ENCODE measurements at regions not wholly inside any gene's neighbourhood (a gene's known extent, or its start where the extent isn't known, plus 50 kb on each side); places are given as distances from the start of the nearest gene placed in this dataset.
"Not testable (repeated sequence)": the region's sequence is repeated elsewhere in the genome, so short reads cannot be mapped to it uniquely, and the experiment has no call there.

- no peak overlapping the region for H3K4me3 ChIP-seq (ENCODE audit: insufficient read length, low read depth)
- TF ChIP-seq ZNF274 (IDR thresholded peaks at IDR 0.05; ENCODE audit: low read depth, low read length) (no peak), SUZ12 (IDR thresholded peaks at IDR 0.05; ENCODE audit: extremely low read depth, insufficient read depth, insufficient read length) (no peak)
- no peak overlapping the region for H3K9ac ChIP-seq (ENCODE audit: insufficient read length, low read depth)
- no peaks in the 10 kb centered on the region for H3K27me3 ChIP-seq (ENCODE audit: insufficient read depth, insufficient read length)
- peaks cover 15% of the 10 kb centered on the region for H3K9me3 ChIP-seq (ENCODE audit: insufficient read depth, low read length)
- no peak for DNase-seq (ENCODE audit: low read depth, low spot score)
- no peaks in the 10 kb centered on the region for H3K36me3 ChIP-seq (ENCODE audit: insufficient read depth, insufficient read length, low read length)
- no peaks in the 10 kb centered on the region for H3K4me1 ChIP-seq (ENCODE audit: insufficient read depth, insufficient read length)
Observed at GRCh38 chr21:9759972-9760371, 761.4 kb upstream of the TPTE start.

DNA sequence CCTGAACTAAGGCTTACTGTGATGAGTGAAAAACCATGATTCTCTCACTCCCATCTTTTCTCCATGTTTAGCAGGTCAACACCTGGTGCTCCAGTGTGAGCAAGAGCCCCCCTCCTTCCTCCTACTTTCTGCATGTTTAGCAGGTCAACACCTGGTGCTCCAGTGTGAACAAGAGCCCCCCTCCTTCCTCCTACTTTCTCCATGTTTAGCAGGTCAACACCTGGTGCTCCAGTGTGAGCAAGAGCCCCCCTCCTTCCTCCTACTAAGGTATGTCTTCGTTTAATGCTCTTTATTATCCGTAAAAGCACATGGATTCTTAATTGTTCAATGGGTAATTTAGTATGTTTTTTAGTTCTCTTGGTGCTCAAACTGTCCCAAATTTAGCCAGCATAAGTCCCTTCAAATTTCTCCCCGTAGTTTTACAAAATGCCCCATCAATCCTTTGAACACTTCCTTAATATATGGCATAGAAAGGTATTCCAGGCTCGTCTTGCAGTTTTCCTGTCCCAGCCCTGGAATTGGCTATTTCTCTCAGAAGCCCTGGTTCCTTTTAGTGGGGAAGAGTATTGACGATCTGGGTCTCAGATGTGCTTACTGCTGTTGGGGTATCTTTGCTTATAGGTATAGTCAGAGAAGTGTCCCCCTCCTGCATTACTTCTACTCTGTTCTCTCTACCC is 760.8 kb upstream of the TPTE start:
- no peak for DNase-seq (ENCODE audit: low read depth, low spot score)
- Histone ChIP-seq H3K36me3 (ENCODE audit: insufficient read depth, insufficient read length, low read length) (no peaks in the 10 kb centered on the region), H3K4me1 (ENCODE audit: insufficient read depth, insufficient read length) (no peaks in the 10 kb centered on the region), H3K4me3 (ENCODE audit: insufficient read length, low read depth) (no peak overlapping the region), H3K27me3 (ENCODE audit: insufficient read depth, insufficient read length) (no peaks in the 10 kb centered on the region), H3K9me3 (ENCODE audit: insufficient read depth, low read length) (peaks cover 15% of the 10 kb centered on the region), H3K9ac (ENCODE audit: insufficient read length, low read depth) (no peak overlapping the region)
- TF ChIP-seq ZNF274 (IDR thresholded peaks at IDR 0.05; ENCODE audit: low read depth, low read length) (no peak), YY1 (IDR thresholded peaks at IDR 0.05; ENCODE audit: insufficient read depth, insufficient read length) (no peak)

DNA sequence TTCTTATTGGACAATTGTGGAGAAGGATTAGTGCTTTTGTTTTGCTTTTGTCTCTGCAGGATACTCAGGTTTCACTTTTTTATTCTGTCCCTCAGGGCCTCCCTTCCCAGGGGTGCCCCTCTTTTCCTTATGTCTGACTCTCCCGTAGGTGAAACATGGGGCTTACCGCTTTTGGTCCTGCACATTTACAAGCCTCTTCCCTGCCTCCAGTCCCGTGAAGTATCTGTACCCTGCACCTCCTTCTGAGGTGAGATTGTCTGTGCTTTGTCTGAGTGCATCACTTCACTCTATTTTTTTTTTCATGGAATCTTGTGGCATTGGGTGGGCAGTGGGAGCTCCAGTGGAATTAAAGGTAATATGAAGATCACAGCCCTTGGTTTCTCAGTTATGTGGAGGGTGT is 758.1 kb upstream of the TPTE start:
- peaks cover 22% of the 10 kb centered on the region for H3K9me3 ChIP-seq (ENCODE audit: insufficient read depth, low read length)
- H3K9ac ChIP-seq (ENCODE audit: insufficient read length, low read depth) = no peak overlapping the region
- no peak for TF ChIP-seq SUZ12 (IDR thresholded peaks at IDR 0.05; ENCODE audit: extremely low read depth, insufficient read depth, insufficient read length)
- H3K4me3 ChIP-seq (ENCODE audit: insufficient read length, low read depth) = no peak overlapping the region
- H3K4me1 ChIP-seq (ENCODE audit: insufficient read depth, insufficient read length) = peaks cover 12% of the 10 kb centered on the region
- no peaks in the 10 kb centered on the region for H3K36me3 ChIP-seq (ENCODE audit: insufficient read depth, insufficient read length, low read length)
- DNase-seq (ENCODE audit: low read depth, low spot score) = no peak
- no peaks in the 10 kb centered on the region for H3K27me3 ChIP-seq (ENCODE audit: insufficient read depth, insufficient read length)

- peaks cover 22% of the 10 kb centered on the region for H3K9me3 ChIP-seq (ENCODE audit: insufficient read depth, low read length)
Observed at GRCh38 chr21:9763807-9764206, 757.6 kb upstream of the TPTE start.

DNA sequence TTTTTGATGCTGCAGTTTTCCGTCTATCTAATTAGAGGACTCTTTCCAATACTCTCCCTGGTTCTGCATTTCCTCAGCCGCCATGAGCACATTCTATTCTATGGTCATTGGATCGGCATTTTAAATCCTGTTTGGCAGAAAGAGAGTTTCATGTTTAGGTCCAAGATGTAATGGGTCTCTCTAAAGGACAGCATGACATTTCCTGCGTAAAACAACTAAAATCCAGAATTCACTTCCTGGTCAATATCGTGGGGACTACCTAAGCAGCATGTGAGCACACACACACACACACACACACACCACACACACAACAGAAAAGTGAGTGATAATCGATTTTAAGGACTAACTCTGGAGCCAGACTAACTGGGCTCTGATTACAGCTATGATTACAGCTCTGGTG is 757.1 kb upstream of the TPTE start:
- not testable (repeated sequence) for H3K36me3 ChIP-seq (ENCODE audit: insufficient read depth, insufficient read length, low read length); H3K9ac ChIP-seq (ENCODE audit: insufficient read length, low read depth); DNase-seq (ENCODE audit: low read depth, low spot score); H3K27me3 ChIP-seq (ENCODE audit: insufficient read depth, insufficient read length); H3K4me3 ChIP-seq (ENCODE audit: insufficient read length, low read depth)
- H3K4me1 ChIP-seq (ENCODE audit: insufficient read depth, insufficient read length) = peaks cover 13% of the 10 kb centered on the region
- H3K9me3 ChIP-seq (ENCODE audit: insufficient read depth, low read length) = peaks cover 22% of the 10 kb centered on the region

More at GRCh38 chr21:9763807-9764206, 757.6 kb upstream of the TPTE start:
- no peak overlapping the region for H3K9ac ChIP-seq (ENCODE audit: insufficient read length, low read depth)
- no peaks in the 10 kb centered on the region for H3K36me3 ChIP-seq (ENCODE audit: insufficient read depth, insufficient read length, low read length)
- no peak for TF ChIP-seq YY1 (IDR thresholded peaks at IDR 0.05; ENCODE audit: insufficient read depth, insufficient read length)
- no peak for TF ChIP-seq ZNF274 (IDR thresholded peaks at IDR 0.05; ENCODE audit: low read depth, low read length)
- no peak for TF ChIP-seq SUZ12 (IDR thresholded peaks at IDR 0.05; ENCODE audit: extremely low read depth, insufficient read depth, insufficient read length)
- no peaks in the 10 kb centered on the region for H3K27me3 ChIP-seq (ENCODE audit: insufficient read depth, insufficient read length)
- H3K4me3 ChIP-seq (ENCODE audit: insufficient read length, low read depth) = no peak overlapping the region
- peaks cover 13% of the 10 kb centered on the region for H3K4me1 ChIP-seq (ENCODE audit: insufficient read depth, insufficient read length)
- DNase-seq (ENCODE audit: low read depth, low spot score) = no peak

GRCh38 chr21:9765538-9765937 is 755.8 kb upstream of the TPTE start:
- not testable (repeated sequence) for DNase-seq (ENCODE audit: low read depth, low spot score); H3K27me3 ChIP-seq (ENCODE audit: insufficient read depth, insufficient read length); H3K9ac ChIP-seq (ENCODE audit: insufficient read length, low read depth); H3K36me3 ChIP-seq (ENCODE audit: insufficient read depth, insufficient read length, low read length); H3K4me3 ChIP-seq (ENCODE audit: insufficient read length, low read depth)
- H3K4me1 ChIP-seq (ENCODE audit: insufficient read depth, insufficient read length) = peaks cover 13% of the 10 kb centered on the region
- H3K9me3 ChIP-seq (ENCODE audit: insufficient read depth, low read length) = peaks cover 22% of the 10 kb centered on the region

GRCh38 chr21:9766890-9767591 is 754.3 kb upstream of the TPTE start:
- H3K4me3 ChIP-seq (ENCODE audit: insufficient read length, low read depth); H3K36me3 ChIP-seq (ENCODE audit: insufficient read depth, insufficient read length, low read length); DNase-seq (ENCODE audit: low read depth, low spot score); H3K27me3 ChIP-seq (ENCODE audit: insufficient read depth, insufficient read length); H3K9ac ChIP-seq (ENCODE audit: insufficient read length, low read depth): not testable (repeated sequence)
- H3K9me3 ChIP-seq (ENCODE audit: insufficient read depth, low read length) = peaks cover 22% of the 10 kb centered on the region
- peaks cover 13% of the 10 kb centered on the region for H3K4me1 ChIP-seq (ENCODE audit: insufficient read depth, insufficient read length)
